NCI-H748 (cell line): ENCODE measurements at regions not wholly inside any gene's neighbourhood (a gene's known extent, or its start where the extent isn't known, plus 50 kb on each side); places are given as distances from the start of the nearest gene placed in this dataset.
"Not testable (repeated sequence)": the region's sequence is repeated elsewhere in the genome, so short reads cannot be mapped to it uniquely, and the experiment has no call there.

Source experiments
- DNase-seq: peaks from one replicate; lab custom pipeline; 2025; ENCODE audit not compliant: unreplicated experiment; lab: John Stamatoyannopoulos, UW

DNA sequence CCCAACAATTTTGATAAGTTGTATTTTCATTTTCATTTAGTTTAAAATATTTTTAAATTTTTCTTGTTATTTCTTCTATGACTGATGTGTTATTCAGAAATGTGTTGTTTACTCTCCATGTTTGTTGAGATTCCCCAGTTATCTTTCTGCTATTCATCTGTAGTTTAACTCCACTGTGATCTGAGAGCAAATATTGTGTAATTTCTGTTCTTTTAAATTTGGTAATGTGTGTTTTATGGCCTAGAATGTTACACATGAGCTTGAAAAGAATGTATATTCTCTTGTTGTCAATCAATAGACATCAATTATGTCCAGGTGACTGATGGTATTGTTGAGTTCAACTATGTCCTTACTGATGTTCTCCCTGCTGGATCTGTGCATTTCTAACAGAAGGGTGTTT lies 188.2 kb downstream of the CYP26B1 start:
- no peak for DNase-seq

GRCh38 chr2:71958426-71958825 lies 189.2 kb downstream of the CYP26B1 start:
- DNase-seq = not testable (repeated sequence)

- no peak for DNase-seq
Observed at GRCh38 chr2:71952572-71953188, 195.0 kb downstream of the CYP26B1 start.

- DNase-seq = no peak
Observed at GRCh38 chr2:71951718-71952404, 195.8 kb downstream of the CYP26B1 start.

DNA sequence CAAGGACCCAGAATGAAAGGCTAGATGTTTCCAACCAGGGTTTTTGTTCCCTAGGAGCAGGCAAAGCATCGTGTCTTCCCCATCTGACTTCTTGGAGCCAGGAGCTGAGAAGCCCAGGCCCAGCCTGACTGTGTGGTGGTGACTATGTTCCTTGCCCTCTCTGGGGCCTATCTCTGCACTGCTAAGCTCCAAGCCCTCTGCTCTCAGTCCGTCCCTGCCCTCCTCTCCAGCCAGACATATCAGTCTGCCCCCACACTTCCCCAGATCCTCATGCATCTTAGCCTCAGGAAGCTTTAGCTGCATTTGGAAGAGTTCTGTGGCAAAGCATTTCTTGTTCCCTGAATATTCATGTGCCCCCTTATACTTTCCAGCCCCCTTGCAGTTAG lies 196.6 kb downstream of the CYP26B1 start:
- no peak for DNase-seq

DNA sequence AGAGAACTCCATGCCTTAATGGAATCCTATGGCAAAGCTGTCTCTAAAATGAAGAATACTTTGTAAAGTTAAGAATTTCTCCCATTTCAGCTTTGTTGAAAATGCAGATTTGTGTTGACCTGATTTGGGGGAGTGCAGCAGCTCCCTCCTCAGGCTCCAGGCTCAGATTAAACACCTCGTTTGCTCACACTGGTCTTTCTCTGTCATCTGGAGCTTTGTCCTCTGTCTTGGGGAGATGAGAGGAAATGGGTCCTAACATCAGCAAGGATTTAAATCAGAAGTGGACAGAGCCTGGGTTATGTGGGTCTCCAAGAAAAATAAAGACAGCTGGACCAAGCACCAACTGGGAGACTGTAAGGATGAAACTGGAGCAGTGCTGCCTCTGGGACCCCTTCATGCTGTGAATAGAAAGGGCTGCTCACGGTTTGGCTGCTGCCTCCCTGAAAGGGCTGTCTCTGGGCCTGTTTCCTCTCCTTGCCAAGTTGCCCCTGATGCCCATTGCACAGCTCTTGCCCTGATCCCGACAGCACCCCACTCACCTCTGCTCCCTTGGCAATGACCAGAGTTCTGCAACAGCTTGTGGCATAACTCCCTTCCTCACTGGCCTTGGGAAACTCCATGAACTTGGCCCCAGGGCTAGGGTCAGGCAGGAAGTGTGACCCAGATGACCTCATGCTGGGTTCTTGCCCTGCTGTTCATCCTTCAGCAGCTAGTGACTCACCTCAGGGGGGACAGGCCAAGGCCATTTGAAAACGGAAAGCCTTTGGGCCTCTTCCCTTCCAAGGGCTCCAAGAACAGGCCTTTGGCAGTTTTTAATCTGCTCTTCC lies 197.2 kb downstream of the CYP26B1 start:
- no peak for DNase-seq

DNA sequence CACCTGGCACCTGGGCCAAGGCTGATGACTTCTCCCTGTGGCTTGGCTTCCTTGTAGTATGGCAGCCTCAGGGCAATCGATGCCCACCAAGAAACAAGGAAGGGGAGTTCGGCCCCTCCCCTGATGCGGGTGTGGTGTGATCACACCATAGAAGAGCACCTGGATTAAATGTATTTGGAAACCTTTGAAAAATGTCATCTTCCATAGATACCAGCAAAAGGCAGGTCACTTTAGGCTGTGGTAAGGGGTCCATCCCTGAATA lies 198.2 kb downstream of the CYP26B1 start:
- no peak for DNase-seq

GRCh38 chr2:71948781-71949536 lies 198.7 kb downstream of the CYP26B1 start:
- DNase-seq = no peak

- DNase-seq = no peak
Observed at GRCh38 chr2:71947809-71948208, 199.9 kb downstream of the CYP26B1 start.

DNA sequence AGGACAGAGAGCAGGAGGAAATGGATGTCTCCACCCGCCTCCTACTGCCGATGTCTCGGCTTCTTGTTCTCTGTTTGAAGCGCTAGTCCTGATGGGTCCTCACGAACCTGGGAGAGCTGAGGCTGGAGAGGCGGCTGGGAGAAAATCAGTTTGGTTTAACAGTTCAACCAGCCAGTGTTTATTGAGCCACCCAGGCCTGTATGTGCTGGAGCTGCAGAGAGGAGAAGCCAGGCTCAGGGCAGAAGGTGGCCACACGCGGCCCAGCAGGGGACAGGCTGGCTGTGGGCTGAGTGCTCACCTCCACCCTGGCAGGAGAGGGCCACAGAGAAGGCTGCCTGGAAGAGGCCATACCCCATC lies 202.1 kb downstream of the CYP26B1 start:
- no peak for DNase-seq

DNA sequence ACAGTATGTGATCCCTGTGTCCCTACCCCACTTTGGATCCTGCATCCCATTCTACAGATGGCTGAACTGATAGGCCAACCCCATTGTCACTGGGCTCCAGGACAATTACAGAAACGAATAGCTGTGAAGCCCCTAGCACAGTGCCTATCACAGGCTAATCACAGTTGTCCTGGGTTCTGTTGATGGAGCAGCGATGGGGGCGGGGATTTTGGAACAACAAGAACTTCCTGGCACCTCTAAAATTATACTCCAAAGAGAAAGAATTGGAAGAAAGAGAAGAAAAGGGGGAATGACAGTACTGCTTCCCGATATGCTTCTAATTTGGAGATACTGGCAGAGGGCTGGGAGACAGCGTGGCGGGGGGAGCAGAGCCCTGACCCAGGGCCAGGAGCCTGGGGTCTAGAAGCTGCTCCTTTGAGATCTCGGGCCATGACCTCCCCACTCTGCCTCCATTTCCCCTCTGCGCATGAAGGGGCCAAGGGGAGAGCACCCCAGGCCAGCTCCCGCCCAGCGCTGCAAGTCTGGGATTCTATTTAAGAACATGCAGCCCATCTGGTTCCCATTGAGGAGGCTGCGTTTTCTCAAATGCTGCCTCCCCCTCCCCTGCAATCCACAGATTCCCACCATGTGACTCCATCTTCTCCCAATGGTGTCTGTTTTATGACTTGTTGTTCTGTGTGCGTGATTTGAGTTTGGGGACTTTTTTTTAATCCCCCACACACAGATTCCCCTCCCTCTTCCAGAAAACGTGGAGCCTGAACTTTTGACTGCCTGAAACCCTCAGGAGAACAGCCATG lies 202.7 kb downstream of the CYP26B1 start:
- DNase-seq = no peak

DNA sequence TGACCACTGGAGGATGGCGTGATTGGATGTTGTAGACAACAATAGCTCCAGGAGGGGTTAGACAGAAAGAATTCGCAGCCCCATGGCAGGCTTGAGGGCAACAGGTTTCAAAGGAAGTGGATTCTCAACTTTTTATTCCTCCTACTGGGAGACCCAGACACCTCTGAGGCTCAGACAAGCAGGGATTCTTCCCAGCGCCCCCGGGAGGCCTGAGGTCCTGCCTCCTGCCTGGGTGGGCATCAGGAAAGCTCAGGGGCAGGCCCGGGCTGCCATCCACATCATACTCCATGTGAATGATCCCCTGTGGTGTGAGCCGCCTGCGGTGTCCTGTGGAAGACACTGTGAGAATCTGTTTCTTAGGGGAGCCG lies 203.5 kb downstream of the CYP26B1 start:
- no peak for DNase-seq

GRCh38 chr2:71943238-71944182 lies 204.2 kb downstream of the CYP26B1 start:
- DNase-seq = no peak

DNA sequence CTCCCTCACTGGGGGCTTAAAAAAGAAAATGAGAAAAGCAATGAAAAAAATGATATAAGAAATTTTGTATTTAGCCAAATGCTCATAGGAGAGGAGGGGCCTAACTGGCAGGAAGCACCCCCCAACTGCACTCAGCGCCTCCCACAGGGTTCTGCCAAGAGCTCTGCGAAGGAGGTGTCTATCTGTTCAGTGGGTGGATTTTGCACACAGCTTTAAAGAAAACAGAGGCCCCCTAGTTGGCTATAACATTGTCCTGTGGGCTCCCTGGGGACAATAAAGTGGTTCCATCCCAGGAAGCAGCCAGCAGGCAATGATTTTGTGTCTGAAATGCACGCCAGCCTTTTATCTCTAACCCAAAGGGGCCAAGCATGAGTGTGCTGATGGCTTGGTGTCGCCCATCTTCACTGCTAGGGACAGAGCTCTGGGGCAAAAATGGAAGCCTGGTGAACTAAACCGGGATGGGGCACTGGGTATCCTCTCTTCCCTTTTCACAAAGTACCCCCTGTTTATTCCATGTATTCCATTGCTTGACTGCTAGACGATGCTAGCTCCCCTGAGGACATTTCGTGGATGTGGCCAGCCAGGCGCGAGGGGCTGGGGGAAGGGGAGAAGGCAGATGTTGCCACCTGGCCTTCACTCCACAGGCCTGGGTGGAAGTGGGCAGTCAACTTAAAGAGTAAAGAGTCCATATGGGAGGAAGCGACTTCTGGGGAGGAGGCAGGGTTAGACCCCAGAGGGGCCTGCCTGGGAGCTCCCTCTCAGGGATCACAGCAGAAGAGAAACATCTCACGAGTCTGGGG lies 205.7 kb downstream of the CYP26B1 start:
- DNase-seq = no peak

- no peak for DNase-seq
Observed at GRCh38 chr2:71940695-71941094, 207.0 kb downstream of the CYP26B1 start.

- no peak for DNase-seq
Observed at GRCh38 chr2:71939588-71940535, 207.8 kb downstream of the CYP26B1 start.

DNA sequence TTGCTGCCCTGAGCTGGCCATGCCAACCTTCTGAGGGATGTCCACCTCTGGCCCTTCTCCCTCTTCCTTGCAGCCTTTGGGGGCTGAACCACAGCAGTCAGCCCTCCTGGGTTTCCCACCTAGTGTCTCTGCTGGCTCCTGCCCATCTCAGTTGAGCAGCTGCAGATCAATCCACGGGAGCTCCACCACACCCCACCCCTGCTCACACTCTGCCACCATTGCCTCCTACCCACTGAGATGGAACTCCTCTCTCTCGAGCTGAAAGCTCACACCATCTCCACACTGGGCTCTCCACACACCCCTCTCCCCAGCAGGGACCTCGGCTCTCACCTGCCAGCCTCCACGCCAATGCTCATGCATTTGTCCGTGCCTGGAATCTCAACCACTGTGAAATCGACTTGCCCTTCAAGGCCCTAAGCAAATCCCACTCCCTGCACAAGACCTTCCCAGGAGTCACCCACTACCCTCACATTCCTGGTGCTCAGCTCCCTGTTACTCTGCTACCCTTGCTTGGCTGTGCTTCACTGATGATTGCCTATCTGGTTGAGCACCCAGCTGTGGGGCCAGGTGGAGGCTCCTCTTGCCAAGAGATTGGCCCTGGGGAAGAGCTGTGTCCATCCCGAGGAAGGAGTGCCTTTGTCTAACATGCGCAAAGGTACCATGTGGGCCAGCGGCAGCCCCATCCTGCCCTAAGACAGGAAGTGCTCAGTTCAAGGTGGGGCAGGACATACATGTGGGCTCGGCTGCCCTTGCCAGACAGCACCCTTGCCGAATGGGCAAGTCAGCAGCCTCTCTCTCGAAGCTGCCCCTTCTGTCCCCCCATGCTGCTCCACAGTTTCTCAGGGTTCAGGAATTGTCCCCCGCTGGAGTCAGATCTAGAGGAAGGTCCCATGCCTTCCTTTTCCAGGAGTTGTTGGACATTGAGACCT lies 208.7 kb downstream of the CYP26B1 start:
- DNase-seq = no peak
